Keratinocyte (primary cell): ENCODE measurements at regions not wholly inside any gene's neighbourhood (a gene's known extent, or its start where the extent isn't known, plus 50 kb on each side); places are given as distances from the start of the nearest gene placed in this dataset.

ENCODE experiments used
- CTCF ChIP-seq, 3 experiments: IDR thresholded peaks in 1 of 3; conservative IDR thresholded peaks in 1 of 3; optimal IDR thresholded peaks in 1 of 3; 2 replicates in 2 of 3; 3 replicates in 1 of 3; pipeline versions ENCODE3 to v1.5.1; 2011; ENCODE audit warnings: low read length in 3 of 3, mild to moderate bottlenecking in 3 of 3, moderate library complexity in 2 of 3, control low read depth in 1 of 3, inconsistent platforms in 1 of 3; ENCODE audit not compliant: insufficient read depth in 2 of 3; ENCODE audit errors: extremely low read depth in 1 of 3
- EZH2 ChIP-seq: IDR thresholded peaks from one replicate; pipeline ENCODE4 v1.6.1; 2012; ENCODE audit warnings: inconsistent platforms, mild to moderate bottlenecking, low read length, moderate library complexity

GRCh38 chr18:73316513-73316912, 448.7 kb upstream of the NETO1 start:
- TF ChIP-seq CTCF (optimal IDR thresholded peaks at IDR 0.05 in 1 of 3, IDR thresholded peaks at IDR 0.05 in 1 of 3, conservative IDR thresholded peaks at IDR 0.05 in 1 of 3; ENCODE audit: extremely low read depth in 1 of 3, insufficient read depth in 2 of 3, low read length in 3 of 3) (no peak), EZH2 (no peak)
